Activated T-cell treated with anti-CD3 and anti-CD28 coated beads, Interleukin-2, amount 50 U/mL, for 72 hours (primary cell): ENCODE measurements at regions not wholly inside any gene's neighbourhood (a gene's known extent, or its start where the extent isn't known, plus 50 kb on each side); places are given as distances from the start of the nearest gene placed in this dataset.
"Not testable (repeated sequence)": the region's sequence is repeated elsewhere in the genome, so short reads cannot be mapped to it uniquely, and the experiment has no call there.

Experiments
- ATAC-seq, 2 donors: fragments of 150-1000 bp; cut with Tn5 transposase; replicated peaks in 1 of 2; 2 replicates each; pipeline ENCODE4 v1.10.0; 2021; ENCODE audit warnings: moderate library complexity in 2 of 2, mild to moderate bottlenecking in 1 of 2
- DNase-seq, 2 donors: peaks; one replicate each; pipeline ENCODE4 v3.0.0; 2021 to 2022; ENCODE audit warnings: mixed read lengths in 1 of 2
- H3K27ac Mint-ChIP-seq: one replicate; pipeline ENCODE4 v1.8.0; 2022; ENCODE audit warnings: mild to moderate bottlenecking, moderate library complexity, mixed read lengths
- H3K27me3 Mint-ChIP-seq: one replicate; pipeline ENCODE4 v1.8.0; 2022; ENCODE audit warnings: low read depth, mixed read lengths
- H3K36me3 Mint-ChIP-seq, 2 donors: one replicate each; pipeline ENCODE4 v1.8.0; 2022; ENCODE audit warnings: mixed read lengths in 2 of 2, mild to moderate bottlenecking in 1 of 2; ENCODE audit not compliant: insufficient read depth in 2 of 2
- H3K4me1 Mint-ChIP-seq: one replicate; pipeline ENCODE4 v1.8.0; 2022; ENCODE audit warnings: low read depth, mixed read lengths
- H3K4me3 Mint-ChIP-seq, 2 donors: one replicate each; pipeline ENCODE4 v1.8.0; 2022; ENCODE audit warnings: mild to moderate bottlenecking in 2 of 2, mixed read lengths in 2 of 2, moderate library complexity in 2 of 2
- H3K9me3 Mint-ChIP-seq, 2 donors: one replicate each; pipeline ENCODE4 v1.8.0; 2022; ENCODE audit warnings: mixed read lengths in 2 of 2

DNA sequence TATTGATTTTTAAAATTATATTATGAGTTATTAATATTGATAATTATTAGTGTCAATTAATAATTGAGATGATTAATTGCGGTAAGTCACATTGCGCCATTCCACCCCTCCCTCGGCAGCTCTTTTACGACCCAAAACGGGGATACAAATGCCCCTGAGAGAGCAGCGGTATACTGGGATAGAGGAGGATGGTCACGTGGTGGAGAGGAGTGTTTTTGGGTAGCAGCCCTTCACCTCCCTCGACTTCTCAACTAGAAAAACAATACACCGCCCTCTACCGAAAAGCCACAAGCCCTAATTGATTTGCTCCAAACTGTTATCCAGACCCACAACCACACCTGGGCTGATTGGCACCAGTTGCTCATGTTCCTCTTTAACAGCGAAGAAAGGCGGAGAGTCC is 71.0 kb downstream of the DAPL1 start:
- not testable (repeated sequence) for H3K27me3 Mint-ChIP-seq, H3K9me3 Mint-ChIP-seq, DNase-seq, H3K27ac Mint-ChIP-seq, H3K4me1 Mint-ChIP-seq, H3K4me3 Mint-ChIP-seq, ATAC-seq, H3K36me3 Mint-ChIP-seq

DNA sequence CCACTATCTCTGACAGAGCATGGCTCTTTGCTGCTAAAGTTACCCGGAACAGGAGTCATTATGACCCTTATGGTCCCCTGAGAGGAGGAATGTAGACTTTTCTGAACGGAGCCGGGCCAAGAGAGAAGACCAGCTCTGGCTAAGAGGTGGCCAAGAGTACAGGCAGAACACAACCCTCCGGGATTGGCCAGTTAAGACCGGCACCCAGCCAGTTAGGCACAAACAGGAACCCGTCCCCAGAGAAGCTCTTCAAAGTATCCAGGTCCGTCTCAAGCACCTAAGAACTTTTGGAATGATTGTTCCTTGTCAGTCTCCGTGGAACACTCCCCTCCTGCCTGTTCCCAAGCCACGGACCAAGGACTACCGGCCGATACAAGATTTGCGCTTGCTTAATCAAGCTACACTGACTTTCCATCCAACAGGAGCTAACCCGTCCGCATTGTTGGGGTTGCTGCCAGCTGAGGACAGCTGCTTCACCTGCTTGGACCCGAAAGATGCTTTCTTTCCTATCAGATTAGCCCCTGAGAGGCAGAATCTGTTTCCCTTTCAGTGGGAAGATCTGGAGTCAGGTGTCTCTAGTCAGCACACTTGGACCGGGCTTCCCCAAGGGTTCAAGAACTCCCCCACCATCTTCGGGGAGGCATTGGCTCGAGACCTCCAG is 72.5 kb downstream of the DAPL1 start:
- H3K4me1 Mint-ChIP-seq, H3K27ac Mint-ChIP-seq, H3K4me3 Mint-ChIP-seq, H3K36me3 Mint-ChIP-seq, H3K9me3 Mint-ChIP-seq, ATAC-seq, DNase-seq, H3K27me3 Mint-ChIP-seq: not testable (repeated sequence)

DNA sequence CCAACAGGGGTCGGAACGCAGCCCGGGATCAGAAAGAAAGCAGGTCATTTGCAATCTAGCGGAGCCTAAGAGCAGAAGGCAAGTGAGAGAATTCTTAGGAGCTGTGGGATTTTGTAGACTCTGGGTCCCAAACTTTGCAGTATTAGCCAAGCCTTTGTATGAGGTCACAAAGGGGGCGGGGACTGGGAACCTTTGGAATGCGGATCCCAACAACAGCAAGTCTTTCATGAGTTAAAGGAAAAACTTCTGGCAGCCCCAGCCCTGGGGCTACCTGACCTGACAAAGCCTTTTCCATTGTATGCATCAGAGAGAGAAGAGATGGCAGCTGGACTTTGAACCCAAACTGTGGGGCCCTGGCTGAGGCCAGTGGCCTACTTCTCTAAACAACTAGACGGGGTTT is 73.3 kb downstream of the DAPL1 start:
- H3K27me3 Mint-ChIP-seq, H3K4me3 Mint-ChIP-seq, DNase-seq, H3K9me3 Mint-ChIP-seq, H3K4me1 Mint-ChIP-seq, H3K27ac Mint-ChIP-seq, H3K36me3 Mint-ChIP-seq, ATAC-seq: not testable (repeated sequence)

DNA sequence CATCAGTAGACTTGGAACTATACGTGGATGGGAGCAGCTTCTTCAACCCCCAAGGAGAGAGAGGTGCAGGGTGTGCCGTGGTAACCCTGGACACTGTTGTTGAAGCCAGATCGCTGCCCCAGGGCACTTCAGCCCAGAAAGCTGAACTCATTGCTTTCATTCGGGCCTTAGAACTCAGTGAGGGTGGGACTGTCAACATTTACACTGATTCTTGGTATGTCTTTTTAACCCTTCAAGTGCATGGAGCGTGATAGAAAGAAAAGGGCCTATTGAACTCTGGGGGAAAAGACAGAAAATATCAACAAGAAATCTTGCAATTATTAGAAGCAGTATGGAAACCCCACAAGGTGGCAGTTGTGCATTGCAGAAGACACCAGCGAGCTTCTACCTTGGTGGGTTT is 74.0 kb downstream of the DAPL1 start:
- not testable (repeated sequence) for H3K4me1 Mint-ChIP-seq, H3K9me3 Mint-ChIP-seq, H3K27me3 Mint-ChIP-seq, H3K36me3 Mint-ChIP-seq, H3K27ac Mint-ChIP-seq, DNase-seq, ATAC-seq, H3K4me3 Mint-ChIP-seq

DNA sequence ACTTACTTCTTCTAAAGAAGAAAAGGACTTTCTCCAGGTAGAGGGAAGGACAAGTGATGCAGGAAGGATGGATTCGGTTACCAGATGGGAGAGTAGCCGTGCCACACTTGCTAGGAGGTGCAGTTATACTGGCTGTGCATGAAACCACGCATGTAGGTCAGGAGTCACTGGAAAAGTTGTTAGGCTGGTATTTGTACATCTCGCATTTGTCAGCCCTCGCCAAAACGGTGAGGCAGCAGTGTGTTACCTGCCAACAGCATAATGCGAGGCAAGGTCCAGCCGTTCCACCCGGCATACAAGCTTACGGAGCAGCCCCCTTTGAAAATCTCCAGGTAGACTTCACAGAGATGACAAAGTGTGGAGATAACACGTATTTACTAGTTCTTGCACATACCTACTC is 74.5 kb downstream of the DAPL1 start:
- not testable (repeated sequence) for H3K36me3 Mint-ChIP-seq, ATAC-seq, H3K9me3 Mint-ChIP-seq, H3K4me3 Mint-ChIP-seq, H3K27ac Mint-ChIP-seq, H3K27me3 Mint-ChIP-seq, H3K4me1 Mint-ChIP-seq, DNase-seq

DNA sequence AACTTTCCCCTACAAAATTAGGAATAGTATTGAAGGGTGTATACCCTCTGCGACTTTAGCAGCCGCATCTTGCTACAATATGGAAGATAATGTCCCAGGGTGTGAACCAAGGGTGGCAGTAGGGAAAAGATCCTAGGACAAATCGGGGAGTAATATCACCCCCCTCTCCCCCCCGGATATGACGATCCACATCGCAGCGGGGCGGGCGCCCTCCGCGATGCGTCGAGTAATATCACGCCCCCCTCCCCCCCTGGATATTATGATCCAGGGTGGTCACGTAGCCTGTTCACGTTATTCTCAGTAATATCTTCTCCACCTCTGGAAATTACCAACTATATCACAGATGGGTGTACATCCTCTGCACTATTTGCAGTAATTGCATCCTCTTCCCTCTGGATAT is 82.9 kb downstream of the DAPL1 start:
- no peaks in the 10 kb centered on the region for H3K9me3 Mint-ChIP-seq
- H3K4me1 Mint-ChIP-seq = no peaks in the 10 kb centered on the region
- no peaks in the 10 kb centered on the region for H3K27me3 Mint-ChIP-seq
- no peaks in the 10 kb centered on the region for H3K36me3 Mint-ChIP-seq
- no peak overlapping the region for H3K4me3 Mint-ChIP-seq
- H3K27ac Mint-ChIP-seq = no peak overlapping the region
- DNase-seq = no peak
- ATAC-seq = no peak

DNA sequence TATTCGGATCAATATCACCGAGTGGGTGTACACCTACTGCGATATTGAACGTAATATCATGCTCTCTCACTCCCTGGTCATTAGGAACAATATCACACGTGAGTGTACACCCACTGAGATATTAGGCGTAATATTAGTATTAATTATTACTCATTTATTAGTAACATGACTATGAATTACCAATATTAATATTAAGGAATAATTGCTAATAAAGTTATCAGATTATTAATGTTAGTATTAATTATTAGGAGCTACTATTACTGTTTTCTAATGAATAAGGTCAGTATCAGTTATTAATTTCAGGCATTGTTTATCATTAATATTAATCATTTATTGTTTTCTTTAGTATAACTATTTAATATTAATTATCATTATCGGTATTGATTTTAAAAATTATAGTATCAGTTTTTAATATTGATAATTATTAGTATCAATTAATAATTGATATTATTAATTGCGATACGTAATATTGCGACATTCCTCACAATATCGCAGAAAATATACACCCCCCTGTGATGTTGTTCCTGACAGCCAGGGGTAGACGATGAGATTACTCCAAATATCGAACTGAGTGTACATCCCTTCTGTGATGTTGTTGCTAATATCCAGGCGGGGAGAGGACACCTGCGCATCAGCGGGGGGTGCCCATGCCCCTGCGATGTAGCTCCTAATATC is 84.2 kb downstream of the DAPL1 start:
- no peaks in the 10 kb centered on the region for H3K9me3 Mint-ChIP-seq
- H3K4me3 Mint-ChIP-seq = no peak overlapping the region
- H3K27me3 Mint-ChIP-seq = no peaks in the 10 kb centered on the region
- peak in 1 of 2 donors; percentile 22 for ATAC-seq
- no peak overlapping the region for H3K27ac Mint-ChIP-seq
- DNase-seq = no peak
- H3K4me1 Mint-ChIP-seq = no peaks in the 10 kb centered on the region
- no peaks in the 10 kb centered on the region for H3K36me3 Mint-ChIP-seq

DNA sequence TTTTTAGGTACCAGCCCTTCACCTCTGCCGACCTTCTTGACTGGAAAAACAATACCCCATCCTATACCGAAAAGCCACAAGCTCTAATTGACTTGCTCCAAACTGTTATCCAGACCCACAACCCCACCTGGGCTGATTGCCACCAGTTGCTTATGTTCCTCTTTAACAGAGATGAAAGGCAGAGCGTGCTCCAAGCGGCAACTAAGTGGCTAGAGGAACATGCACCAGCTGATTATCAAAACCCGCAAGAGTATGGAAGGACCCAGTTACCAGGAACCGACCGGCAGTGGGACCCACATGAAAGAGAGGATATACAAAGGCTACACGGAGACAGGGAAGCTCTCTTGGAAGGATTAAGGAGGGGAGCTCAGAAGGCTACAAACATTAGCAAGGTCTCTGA is 86.1 kb upstream of the TANC1 start:
- Mint-ChIP-seq H3K4me3 (no peak overlapping the region), H3K36me3 (no peaks in the 10 kb centered on the region), H3K9me3 (no peaks in the 10 kb centered on the region), H3K4me1 (peaks cover 8% of the 10 kb centered on the region), H3K27me3 (no peaks in the 10 kb centered on the region), H3K27ac (no peak overlapping the region)
- DNase-seq (no peak), ATAC-seq (no peak)

DNA sequence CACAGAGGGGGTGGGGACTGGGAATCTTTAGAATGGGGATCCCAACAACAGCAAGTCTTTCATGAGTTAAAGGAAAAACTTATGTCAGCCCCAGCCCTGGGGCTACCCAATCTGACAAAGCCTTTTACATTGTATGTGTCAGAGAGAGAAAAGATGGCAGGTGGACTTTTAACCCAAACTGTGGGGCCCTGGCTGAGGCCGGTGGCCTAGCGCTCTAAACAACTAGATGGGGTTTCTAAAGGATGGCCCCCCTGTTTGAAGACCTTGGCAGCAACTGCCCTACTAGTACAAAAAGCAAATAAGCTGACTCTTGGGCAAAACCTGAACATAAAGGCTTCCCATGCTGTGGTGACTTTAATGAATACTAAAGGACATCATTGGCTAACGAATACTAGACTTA is 83.9 kb upstream of the TANC1 start:
- not testable (repeated sequence) for H3K36me3 Mint-ChIP-seq, ATAC-seq, H3K9me3 Mint-ChIP-seq, H3K27ac Mint-ChIP-seq, H3K4me3 Mint-ChIP-seq, H3K27me3 Mint-ChIP-seq, DNase-seq
- H3K4me1 Mint-ChIP-seq = peaks cover 19% of the 10 kb centered on the region

DNA sequence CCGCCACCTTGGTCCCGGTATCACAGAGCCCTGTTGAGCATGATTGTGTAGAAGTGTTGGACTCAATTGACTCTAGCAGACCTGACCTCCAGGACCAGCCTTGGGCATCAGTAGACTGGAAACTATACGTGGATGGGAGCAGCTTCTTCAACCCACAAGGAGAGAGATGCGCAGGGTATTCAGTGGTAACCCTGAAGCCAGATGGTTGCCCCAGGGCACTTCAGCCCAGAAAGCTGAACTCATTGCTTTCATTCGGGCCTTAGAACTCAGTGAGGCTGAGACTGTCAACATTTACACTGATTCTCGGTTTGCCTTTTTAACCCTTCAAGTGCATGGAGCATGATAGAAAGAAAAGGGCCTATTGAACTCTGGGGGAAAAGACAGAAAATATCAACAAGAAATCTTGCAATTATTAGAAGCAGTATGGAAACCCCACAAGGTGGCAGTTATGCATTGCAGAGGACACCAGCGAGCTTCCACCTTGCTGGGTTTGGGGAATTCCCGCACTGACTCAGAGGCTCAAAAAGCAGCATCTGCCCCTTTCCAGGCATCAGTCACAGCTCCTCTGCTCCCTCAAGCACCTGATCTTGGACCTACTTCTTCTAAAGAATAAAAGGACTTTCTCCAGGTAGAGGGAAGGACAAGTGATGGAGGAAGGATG is 83.3 kb upstream of the TANC1 start:
- H3K9me3 Mint-ChIP-seq, H3K4me3 Mint-ChIP-seq, ATAC-seq, H3K36me3 Mint-ChIP-seq, H3K27me3 Mint-ChIP-seq, H3K27ac Mint-ChIP-seq: not testable (repeated sequence)
- peak; percentile 58 to 63 for DNase-seq
- peaks cover 22% of the 10 kb centered on the region for H3K4me1 Mint-ChIP-seq

DNA sequence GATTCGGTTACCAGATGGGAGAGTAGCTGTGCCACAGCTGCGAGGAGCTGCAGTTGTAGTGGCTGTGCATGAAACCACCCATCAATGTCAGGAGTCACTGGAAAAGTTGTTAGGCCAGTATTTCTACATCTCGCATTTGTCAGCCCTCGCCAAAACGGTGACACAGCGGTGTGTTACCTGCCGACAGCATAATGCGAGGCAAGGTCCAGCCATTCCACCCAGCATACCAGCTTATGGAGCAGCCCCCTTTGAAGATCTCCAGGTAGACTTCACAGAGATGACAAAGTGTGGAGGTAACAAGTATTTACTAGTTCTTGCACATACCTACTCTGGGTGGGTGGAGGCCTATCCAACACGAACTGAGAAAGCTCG is 82.8 kb upstream of the TANC1 start:
- not testable (repeated sequence) for H3K27me3 Mint-ChIP-seq, H3K9me3 Mint-ChIP-seq, H3K36me3 Mint-ChIP-seq, H3K4me3 Mint-ChIP-seq, H3K27ac Mint-ChIP-seq, DNase-seq, ATAC-seq
- peaks cover 22% of the 10 kb centered on the region for H3K4me1 Mint-ChIP-seq

DNA sequence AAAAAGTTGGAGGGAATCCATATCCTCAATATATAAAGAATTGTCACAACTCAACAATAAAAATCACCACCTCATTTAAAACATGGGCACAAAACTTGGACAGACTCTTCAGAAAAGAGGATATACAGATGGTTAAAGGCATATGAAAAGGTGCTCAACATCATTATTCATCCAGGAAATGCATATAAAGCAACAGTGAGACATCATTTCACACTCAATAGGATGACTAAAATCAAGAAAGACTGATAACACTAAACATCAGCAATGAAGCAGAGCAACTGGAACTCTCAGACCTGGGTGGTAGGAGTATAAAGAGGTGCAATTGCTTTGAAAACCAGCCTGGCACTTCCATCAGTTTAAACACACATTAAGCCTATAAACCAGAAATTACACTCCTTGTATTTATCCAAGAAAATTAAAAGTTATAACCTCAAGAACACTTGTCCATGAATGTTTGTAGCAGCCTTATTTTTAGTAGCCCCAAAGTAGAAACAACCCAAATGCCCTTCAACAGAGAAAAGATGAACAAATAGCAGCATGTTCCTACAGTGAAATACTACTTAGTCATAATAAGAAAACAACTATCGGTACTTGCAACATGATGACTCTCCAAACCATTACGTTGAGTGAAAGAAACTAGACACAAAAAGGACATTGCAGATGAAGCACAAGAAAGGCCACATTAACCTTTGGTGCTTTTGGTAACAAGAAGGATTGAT is 79.1 kb upstream of the TANC1 start:
- DNase-seq (no peak), ATAC-seq (peak; percentile 85 to 88)
- no peak overlapping the region for H3K4me3 Mint-ChIP-seq
- H3K36me3 Mint-ChIP-seq = peaks cover 6 to 8% of the 10 kb centered on the region in 2 donors
- peaks cover 22% of the 10 kb centered on the region for H3K4me1 Mint-ChIP-seq
- H3K27ac Mint-ChIP-seq = peak overlapping the region; percentile 44
- peaks cover 23% of the 10 kb centered on the region for H3K27me3 Mint-ChIP-seq
- peaks cover 2 to 7% of the 10 kb centered on the region in 2 donors for H3K9me3 Mint-ChIP-seq

DNA sequence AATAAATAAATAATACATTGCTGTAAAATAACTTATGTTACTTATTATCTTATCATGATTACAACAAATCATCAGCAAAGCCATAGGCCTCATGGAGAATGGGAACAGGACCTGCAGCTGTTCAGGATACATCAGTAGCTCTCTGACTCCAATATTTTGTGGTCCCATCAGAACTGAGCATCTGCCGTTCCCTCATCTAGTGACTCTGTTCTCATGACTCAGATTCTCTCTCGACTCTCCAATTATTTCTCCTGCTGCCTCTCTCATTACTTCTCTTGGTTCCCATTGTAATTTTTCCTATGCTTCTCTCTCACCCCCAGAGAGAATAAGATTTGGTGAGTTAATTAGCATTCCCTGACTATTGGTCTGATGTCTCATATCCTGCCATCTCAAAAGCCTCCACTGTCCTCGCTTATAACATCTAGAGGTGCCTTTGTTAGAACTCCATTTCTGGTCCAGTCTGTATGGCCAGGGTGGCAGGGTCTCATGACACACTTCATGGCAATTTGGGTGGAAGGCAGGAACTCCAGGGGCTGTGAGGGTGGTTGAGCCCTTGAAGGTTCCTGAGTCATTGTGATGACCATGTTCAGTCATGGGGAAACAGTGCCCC is 78.0 kb upstream of the TANC1 start:
- H3K27me3 Mint-ChIP-seq = peaks cover 23% of the 10 kb centered on the region
- peaks cover 6 to 8% of the 10 kb centered on the region in 2 donors for H3K36me3 Mint-ChIP-seq
- H3K4me1 Mint-ChIP-seq = peaks cover 17% of the 10 kb centered on the region
- ATAC-seq (no peak), DNase-seq (no peak)
- H3K27ac Mint-ChIP-seq = no peak overlapping the region
- peaks cover 2 to 7% of the 10 kb centered on the region in 2 donors for H3K9me3 Mint-ChIP-seq
- no peak overlapping the region for H3K4me3 Mint-ChIP-seq
